Skeletal muscle satellite cell (primary cell): ENCODE measurements at regions not wholly inside any gene's neighbourhood (a gene's known extent, or its start where the extent isn't known, plus 50 kb on each side); places are given as distances from the start of the nearest gene placed in this dataset.

Experiments
- H3K27me3 ChIP-seq: 2 replicates; pipeline ENCODE4 v1.7.0; 2013; ENCODE audit warnings: low read length; ENCODE audit not compliant: control insufficient read depth, insufficient read depth
- H3K36me3 ChIP-seq: 2 replicates; pipeline ENCODE4 v1.7.0; 2013; ENCODE audit warnings: mild to moderate bottlenecking, control low read depth, low read length; ENCODE audit not compliant: insufficient read depth
- H3K4me1 ChIP-seq: 2 replicates; pipeline ENCODE4 v1.7.0; 2013; ENCODE audit warnings: low read length; ENCODE audit not compliant: control insufficient read depth, insufficient read depth
- H3K4me2 ChIP-seq: 2 replicates; pipeline ENCODE4 v1.7.0; 2013; ENCODE audit warnings: mild to moderate bottlenecking, low read length
- H3K4me3 ChIP-seq: 2 replicates; pipeline ENCODE4 v1.7.0; 2013; ENCODE audit warnings: low read length
- H3K9ac ChIP-seq: 2 replicates; pipeline ENCODE4 v1.7.0; 2013; ENCODE audit warnings: mild to moderate bottlenecking, low read depth, low read length, moderate library complexity
- H3K9me3 ChIP-seq: replicated peaks from 2 replicates; pipeline ENCODE4 v1.7.0; 2013; ENCODE audit warnings: mild to moderate bottlenecking, control low read depth, low read length

DNA sequence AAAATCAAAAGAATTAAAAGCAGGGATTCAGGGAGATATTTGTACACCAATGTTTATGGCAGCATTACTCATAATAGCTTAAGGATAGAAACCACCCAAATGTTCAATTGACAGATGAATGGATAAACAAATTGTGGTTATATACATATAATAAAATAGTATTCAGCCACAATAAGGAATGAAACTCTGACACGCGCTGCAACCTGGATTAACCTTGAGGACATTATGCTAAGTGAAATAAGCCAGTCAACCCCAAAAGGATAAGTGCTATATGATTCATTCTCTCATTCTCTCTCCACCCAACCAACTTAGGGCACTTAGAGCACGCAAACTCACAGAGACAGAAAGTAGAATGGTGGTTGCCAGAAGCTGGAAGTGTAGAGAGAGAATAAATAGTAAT is 216.8 kb upstream of the SLC14A2 start:
- H3K36me3 ChIP-seq, result no peaks in the 10 kb centered on the region
- no peak overlapping the region for H3K4me3 ChIP-seq
- H3K9ac ChIP-seq, result no peak overlapping the region
- H3K4me1 ChIP-seq, result peaks cover 12% of the 10 kb centered on the region
- H3K27me3 ChIP-seq, result peaks cover 12% of the 10 kb centered on the region
- no peak overlapping the region for H3K4me2 ChIP-seq
- H3K9me3 ChIP-seq, result no peaks in the 10 kb centered on the region

DNA sequence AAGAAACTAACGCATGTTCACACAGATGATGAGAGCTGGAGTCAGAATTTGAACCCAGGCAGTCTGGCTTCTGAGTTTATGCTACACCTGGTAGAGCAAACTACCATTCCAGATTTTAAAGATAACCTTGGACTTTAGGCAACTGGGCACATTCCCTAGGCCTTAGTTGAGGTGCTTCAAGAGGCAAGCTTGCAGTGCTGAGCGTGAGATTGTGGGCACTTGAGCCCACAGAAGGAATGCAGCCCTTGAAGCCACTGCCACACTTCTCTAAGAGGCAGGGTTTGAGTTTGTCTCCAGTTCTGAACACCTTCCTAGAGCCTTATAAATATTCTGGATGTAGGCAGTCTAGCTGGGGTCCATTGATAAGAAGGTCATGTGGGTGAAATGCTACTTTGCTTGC is 216.1 kb upstream of the SLC14A2 start:
- peaks cover 12% of the 10 kb centered on the region for H3K4me1 ChIP-seq
- no peak overlapping the region for H3K9ac ChIP-seq
- no peak overlapping the region for H3K4me3 ChIP-seq
- H3K4me2 ChIP-seq, result no peak overlapping the region
- H3K9me3 ChIP-seq, result no peaks in the 10 kb centered on the region
- H3K36me3 ChIP-seq, result no peaks in the 10 kb centered on the region
- peaks cover 11% of the 10 kb centered on the region for H3K27me3 ChIP-seq

DNA sequence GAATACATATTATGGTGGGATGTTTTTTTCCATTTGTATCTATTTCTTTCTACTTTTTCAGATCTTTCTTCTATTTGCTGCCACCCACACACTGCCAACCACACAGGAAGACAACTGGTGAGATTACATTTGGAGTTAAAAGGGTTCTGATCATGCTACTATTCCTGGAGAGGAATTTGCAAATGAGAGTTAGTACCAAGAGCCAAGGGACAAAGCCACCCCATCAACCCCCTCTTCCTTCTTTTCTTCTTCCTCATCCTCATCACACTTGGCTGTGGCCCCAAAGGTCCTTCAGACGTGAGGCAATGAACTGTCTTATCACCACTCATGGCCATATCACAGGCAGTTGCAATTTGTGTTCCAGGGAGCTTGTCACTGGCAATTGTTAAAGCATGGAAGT is 215.6 kb upstream of the SLC14A2 start:
- Histone ChIP-seq H3K9ac (no peak overlapping the region), H3K4me2 (no peak overlapping the region), H3K4me1 (peaks cover 12% of the 10 kb centered on the region), H3K9me3 (no peaks in the 10 kb centered on the region), H3K36me3 (no peaks in the 10 kb centered on the region), H3K27me3 (peaks cover 11% of the 10 kb centered on the region), H3K4me3 (no peak overlapping the region)

DNA sequence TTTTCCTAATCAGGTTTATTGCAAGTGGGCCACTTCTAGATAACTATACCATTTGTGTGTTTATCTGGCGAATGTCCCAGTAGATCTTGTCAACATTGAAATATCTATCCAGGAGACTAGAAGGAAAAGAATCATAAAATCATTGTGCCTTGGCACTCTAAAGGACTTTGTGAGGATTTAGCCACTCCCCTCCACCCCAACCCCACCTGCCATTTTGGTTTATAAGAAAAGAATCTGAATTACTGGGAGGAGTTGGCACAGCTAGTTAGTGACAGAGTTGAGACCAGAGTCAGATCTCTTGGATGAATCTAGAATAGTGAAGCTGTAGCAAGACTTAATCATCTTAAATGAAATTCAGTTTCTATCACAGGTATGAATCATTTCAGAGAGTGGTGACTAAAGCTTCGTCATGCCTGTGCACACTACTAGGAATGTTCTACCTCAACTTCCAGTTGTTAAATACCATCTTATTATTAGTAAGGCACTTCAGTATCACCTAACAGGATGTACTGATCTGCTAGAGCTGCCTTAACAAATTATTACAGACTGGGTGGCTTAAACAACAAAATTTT is 212.7 kb upstream of the SLC14A2 start:
- Histone ChIP-seq H3K27me3 (no peaks in the 10 kb centered on the region), H3K9me3 (no peaks in the 10 kb centered on the region), H3K4me3 (no peak overlapping the region), H3K4me2 (no peak overlapping the region), H3K36me3 (no peaks in the 10 kb centered on the region), H3K9ac (no peak overlapping the region), H3K4me1 (peaks cover 12% of the 10 kb centered on the region)

DNA sequence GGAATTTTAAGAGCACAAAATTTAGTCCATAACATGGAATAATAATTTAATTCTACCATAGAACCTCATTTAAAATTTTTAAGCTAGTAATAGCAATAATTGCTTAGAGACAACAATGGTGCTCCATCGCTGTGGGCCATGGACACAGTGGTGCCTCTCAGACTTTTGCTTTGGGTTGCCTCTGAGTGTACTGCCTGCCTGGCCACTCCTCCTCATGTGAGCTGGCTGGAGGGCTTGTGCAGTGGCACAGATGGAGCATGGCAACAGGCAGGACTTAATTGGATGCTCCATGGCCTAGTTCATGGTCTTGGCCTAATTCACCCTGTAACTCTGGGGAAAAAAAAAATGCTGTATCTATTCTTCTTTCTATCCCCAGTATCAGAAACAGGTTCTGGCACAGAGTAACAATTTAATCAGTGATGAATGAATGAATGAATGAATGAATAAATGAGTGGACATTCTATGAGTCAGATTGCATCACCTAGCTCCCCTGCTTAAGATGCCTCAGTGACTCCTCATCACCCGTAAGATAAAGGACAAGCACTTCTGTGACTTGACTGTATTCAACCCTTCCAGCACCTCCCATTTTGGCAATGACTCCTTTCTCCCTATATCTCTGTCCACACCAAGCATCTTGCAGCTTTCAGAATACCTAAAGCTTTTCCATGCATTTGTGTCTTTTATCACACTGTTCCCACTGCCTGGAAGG is 211.8 kb upstream of the SLC14A2 start:
- no peaks in the 10 kb centered on the region for H3K36me3 ChIP-seq
- H3K4me3 ChIP-seq, result no peak overlapping the region
- H3K9ac ChIP-seq, result no peak overlapping the region
- H3K4me2 ChIP-seq, result no peak overlapping the region
- H3K4me1 ChIP-seq, result peaks cover 12% of the 10 kb centered on the region
- no peaks in the 10 kb centered on the region for H3K9me3 ChIP-seq
- H3K27me3 ChIP-seq, result no peaks in the 10 kb centered on the region

DNA sequence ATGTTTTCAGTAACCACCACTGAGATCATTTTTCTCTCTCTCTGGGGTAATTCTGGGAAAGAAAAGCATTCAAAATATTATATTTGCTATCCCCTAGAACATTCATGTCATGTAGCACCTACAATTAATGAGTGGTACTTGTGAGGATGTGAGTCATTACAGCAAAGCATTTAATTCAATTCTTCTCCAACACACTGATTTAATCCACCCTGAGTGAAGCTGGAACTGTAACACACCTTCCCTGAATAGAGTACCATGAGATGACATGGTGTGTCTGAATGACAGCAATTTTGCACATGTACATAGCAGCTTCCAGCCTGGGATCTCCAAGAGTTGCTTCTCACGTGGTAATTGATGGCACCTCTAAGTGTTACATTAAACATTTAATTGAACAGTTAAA is 207.1 kb upstream of the SLC14A2 start:
- no peaks in the 10 kb centered on the region for H3K27me3 ChIP-seq
- no peak overlapping the region for H3K4me3 ChIP-seq
- no peaks in the 10 kb centered on the region for H3K9me3 ChIP-seq
- no peak overlapping the region for H3K9ac ChIP-seq
- no peaks in the 10 kb centered on the region for H3K36me3 ChIP-seq
- peaks cover 2% of the 10 kb centered on the region for H3K4me1 ChIP-seq
- H3K4me2 ChIP-seq, result no peak overlapping the region

DNA sequence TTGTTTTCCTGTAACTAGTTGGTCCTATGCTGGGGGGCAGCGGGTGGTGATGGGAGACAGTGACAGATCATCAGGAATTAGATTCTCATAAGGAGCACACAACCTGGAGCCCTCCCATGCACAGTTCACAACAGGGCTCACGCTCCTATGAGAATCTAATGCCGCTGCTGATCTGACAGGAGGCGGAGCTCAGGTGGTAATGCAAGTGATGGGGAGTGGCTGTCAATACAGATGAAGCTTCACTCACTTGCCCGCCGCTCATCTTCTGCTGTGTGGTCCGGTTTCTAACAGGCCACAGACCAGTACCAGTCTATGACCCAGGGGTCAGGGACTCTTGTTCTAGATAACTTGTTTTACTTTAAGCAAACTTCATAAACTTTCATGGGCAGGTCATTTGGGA is 205.3 kb upstream of the SLC14A2 start:
- H3K36me3 ChIP-seq, result no peaks in the 10 kb centered on the region
- H3K9ac ChIP-seq, result no peak overlapping the region
- H3K9me3 ChIP-seq, result no peaks in the 10 kb centered on the region
- H3K4me2 ChIP-seq, result no peak overlapping the region
- H3K27me3 ChIP-seq, result no peaks in the 10 kb centered on the region
- H3K4me3 ChIP-seq, result no peak overlapping the region
- H3K4me1 ChIP-seq, result no peaks in the 10 kb centered on the region

DNA sequence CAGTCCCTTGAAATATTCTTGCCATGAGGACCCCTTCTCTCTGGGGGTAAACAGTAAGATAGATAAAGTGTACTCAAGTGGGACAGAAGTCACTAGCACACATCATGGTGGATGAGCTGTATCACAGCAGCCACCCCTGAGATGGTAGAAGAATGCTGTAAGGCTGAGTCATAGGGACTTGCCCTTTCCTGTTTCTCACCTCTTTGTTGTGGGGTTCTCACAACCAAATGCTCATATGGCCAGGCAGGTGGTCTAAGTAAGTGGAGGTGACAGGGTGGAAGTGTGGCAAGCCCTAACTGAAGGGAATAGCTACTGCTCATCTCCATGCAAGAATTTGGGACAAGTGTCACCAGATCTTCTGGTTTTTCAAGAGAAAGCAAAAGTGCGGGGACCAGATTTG is 202.7 kb upstream of the SLC14A2 start:
- Histone ChIP-seq H3K9me3 (no peaks in the 10 kb centered on the region), H3K9ac (no peak overlapping the region), H3K4me2 (no peak overlapping the region), H3K4me3 (no peak overlapping the region), H3K36me3 (no peaks in the 10 kb centered on the region), H3K27me3 (no peaks in the 10 kb centered on the region), H3K4me1 (no peaks in the 10 kb centered on the region)

DNA sequence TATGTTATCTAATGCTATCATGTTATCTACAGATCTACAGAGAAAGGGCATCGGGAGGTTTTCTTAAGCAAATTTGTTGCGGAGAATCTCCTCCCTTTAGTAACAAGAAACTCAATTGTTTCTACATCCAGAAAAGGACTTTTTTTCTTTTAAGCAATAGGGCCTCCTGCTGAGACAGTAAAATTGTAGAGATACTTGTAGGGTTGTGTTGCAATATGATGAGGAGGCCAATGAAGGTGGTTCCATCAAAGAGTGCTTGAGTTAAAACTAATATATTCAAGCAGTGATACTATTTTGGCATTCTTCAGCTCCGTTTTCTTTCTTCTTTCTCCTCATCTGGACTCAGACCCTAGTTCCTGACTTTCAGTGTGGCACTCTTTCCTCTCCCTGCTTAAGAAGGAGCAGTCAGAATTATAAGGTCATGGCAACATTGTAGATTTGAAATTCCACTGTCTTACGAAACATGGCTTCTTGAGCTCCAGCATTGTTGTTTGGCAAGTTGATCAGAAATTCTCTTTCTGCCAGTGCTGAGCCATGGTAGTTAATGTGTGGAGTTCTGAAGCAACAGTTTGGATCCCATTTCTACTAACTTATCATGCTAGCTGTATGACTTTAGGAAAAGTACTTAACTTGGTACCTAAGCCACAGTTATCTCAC is 202.0 kb upstream of the SLC14A2 start:
- no peaks in the 10 kb centered on the region for H3K9me3 ChIP-seq
- H3K9ac ChIP-seq, result no peak overlapping the region
- peaks cover 6% of the 10 kb centered on the region for H3K27me3 ChIP-seq
- no peaks in the 10 kb centered on the region for H3K36me3 ChIP-seq
- no peak overlapping the region for H3K4me3 ChIP-seq
- H3K4me1 ChIP-seq, result no peaks in the 10 kb centered on the region
- H3K4me2 ChIP-seq, result no peak overlapping the region

DNA sequence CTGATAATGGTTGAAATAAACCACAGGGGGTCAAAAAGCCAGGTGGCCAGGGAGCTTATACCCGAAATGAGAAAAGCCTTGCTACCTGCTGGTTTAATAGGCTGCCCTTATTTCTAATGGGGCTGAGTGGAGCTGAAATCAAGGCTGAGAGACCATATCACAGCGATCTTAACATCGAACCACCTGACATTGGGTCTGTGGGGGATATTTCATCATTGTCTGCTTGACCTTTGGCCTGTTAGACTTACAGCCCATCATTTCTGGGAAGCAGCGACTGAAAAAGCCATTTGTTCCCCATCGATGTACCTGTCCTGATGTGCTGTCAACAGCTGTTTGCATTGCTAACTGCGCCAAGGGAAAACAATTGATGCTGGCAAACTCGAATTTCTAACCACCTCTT is 199.7 kb upstream of the SLC14A2 start:
- H3K9ac ChIP-seq, result no peak overlapping the region
- H3K4me2 ChIP-seq, result no peak overlapping the region
- H3K9me3 ChIP-seq, result no peaks in the 10 kb centered on the region
- no peaks in the 10 kb centered on the region for H3K4me1 ChIP-seq
- H3K36me3 ChIP-seq, result no peaks in the 10 kb centered on the region
- H3K27me3 ChIP-seq, result peaks cover 12% of the 10 kb centered on the region
- H3K4me3 ChIP-seq, result no peak overlapping the region

DNA sequence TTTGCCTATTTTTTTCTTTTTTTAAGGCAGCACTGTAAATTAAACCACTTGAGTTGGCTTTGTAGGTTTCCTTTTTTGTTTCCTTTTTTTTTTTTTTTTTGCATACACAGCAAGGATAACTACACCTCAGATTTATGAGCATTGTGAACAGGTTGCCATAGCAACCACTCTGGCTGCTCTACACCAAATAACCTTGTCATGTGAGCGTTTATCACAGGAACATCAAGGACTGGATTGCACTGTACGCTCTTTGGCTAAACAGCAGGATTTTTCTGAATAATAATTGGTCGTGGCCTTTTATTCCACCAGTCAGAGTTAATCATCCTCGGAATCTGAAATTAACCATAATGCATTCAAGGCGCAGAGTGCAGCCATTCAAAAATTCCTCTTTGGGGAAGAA is 199.1 kb upstream of the SLC14A2 start:
- Histone ChIP-seq H3K4me2 (no peak overlapping the region), H3K36me3 (no peaks in the 10 kb centered on the region), H3K9me3 (no peaks in the 10 kb centered on the region), H3K9ac (no peak overlapping the region), H3K4me1 (no peaks in the 10 kb centered on the region), H3K27me3 (peaks cover 12% of the 10 kb centered on the region), H3K4me3 (no peak overlapping the region)

DNA sequence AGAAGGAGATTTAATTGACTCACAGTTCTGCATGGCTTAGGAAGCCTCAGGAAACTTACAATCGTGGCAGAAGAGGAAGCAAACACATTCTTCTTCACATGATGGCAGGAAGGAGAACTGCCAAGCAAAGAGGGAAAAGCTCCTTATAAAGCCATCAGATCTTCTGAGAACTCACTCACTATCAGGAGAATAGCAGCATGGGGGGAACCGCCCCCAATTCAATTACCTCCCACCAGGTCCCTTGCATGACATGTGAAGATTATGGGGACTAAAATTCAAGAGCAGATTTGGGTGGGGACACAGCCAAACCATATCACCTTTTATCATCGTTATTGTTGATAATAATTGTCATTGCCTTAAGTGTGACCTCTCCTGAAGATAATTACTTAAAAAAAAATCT is 197.9 kb upstream of the SLC14A2 start:
- Histone ChIP-seq H3K36me3 (no peaks in the 10 kb centered on the region), H3K4me2 (no peak overlapping the region), H3K4me3 (no peak overlapping the region), H3K9me3 (no peaks in the 10 kb centered on the region), H3K4me1 (no peaks in the 10 kb centered on the region), H3K27me3 (peaks cover 12% of the 10 kb centered on the region), H3K9ac (no peak overlapping the region)
